B cell (primary cell): ENCODE measurements at regions not wholly inside any gene's neighbourhood (a gene's known extent, or its start where the extent isn't known, plus 50 kb on each side); places are given as distances from the start of the nearest gene placed in this dataset.

Experiments
- EZH2 ChIP-seq: IDR thresholded peaks from 2 replicates; pipeline ENCODE4 v1.6.1; 2012; ENCODE audit warnings: borderline replicate concordance, low read depth, mild to moderate bottlenecking, moderate library complexity, low read length; ENCODE audit not compliant: insufficient read depth, poor library complexity, severe bottlenecking
- TF ChIP-seq, protein P1 (sequence below): fragments of 200-600 bp; IDR thresholded peaks from one replicate; pipeline ENCODE4 v1.8.0; 2022; ENCODE audit warnings: antibody characterized with exemption, mild to moderate bottlenecking

DNA sequence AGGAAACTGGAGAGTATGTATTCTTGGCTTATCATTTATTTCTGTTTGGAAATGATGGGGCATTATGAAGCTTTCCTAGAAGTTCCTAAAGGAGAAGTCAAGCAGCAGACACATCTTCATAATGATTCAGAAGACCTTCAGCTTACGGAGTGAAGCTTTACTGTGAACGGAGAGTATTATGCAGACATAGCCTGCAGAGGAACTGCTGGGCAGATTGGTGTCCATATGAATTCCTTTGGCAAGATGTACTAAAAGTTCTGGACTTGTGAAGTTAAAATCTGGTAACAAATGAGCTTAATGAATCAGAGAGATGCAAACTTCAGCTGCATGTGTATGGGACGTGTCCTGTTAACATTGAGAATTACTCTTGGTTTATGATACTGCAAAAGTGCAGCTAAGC lies 60.1 kb downstream of the NABP1 start:
- TF ChIP-seq, protein P1, sequence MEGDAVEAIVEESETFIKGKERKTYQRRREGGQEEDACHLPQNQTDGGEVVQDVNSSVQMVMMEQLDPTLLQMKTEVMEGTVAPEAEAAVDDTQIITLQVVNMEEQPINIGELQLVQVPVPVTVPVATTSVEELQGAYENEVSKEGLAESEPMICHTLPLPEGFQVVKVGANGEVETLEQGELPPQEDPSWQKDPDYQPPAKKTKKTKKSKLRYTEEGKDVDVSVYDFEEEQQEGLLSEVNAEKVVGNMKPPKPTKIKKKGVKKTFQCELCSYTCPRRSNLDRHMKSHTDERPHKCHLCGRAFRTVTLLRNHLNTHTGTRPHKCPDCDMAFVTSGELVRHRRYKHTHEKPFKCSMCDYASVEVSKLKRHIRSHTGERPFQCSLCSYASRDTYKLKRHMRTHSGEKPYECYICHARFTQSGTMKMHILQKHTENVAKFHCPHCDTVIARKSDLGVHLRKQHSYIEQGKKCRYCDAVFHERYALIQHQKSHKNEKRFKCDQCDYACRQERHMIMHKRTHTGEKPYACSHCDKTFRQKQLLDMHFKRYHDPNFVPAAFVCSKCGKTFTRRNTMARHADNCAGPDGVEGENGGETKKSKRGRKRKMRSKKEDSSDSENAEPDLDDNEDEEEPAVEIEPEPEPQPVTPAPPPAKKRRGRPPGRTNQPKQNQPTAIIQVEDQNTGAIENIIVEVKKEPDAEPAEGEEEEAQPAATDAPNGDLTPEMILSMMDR = no peak
- TF ChIP-seq EZH2 = no peak
